Gastroesophageal sphincter (tissue), 2 donors: ENCODE measurements at regions not wholly inside any gene's neighbourhood (a gene's known extent, or its start where the extent isn't known, plus 50 kb on each side); places are given as distances from the start of the nearest gene placed in this dataset.

Source experiments
- EP300 ChIP-seq: sonication (generic); formaldehyde crosslinking; IDR thresholded peaks from one replicate; pipeline ENCODE4 v1.6.1; 2017; ENCODE audit warnings: antibody characterized with exemption, mild to moderate bottlenecking
- POLR2A ChIP-seq, 2 donors: fragments of 450-650 bp; IDR thresholded peaks; one replicate each; pipeline ENCODE4 v1.6.1; 2017; ENCODE audit warnings: antibody characterized with exemption in 2 of 2, mild to moderate bottlenecking in 2 of 2, moderate library complexity in 1 of 2

- no peak for TF ChIP-seq POLR2A (IDR thresholded peaks at IDR 0.05)
- no peak for TF ChIP-seq EP300
Observed at GRCh38 chr14:87644689-87645088, 348.3 kb downstream of the GALC start.
